Astrocyte (in vitro differentiated cells and primary cell): ENCODE measurements at regions not wholly inside any gene's neighbourhood (a gene's known extent, or its start where the extent isn't known, plus 50 kb on each side); places are given as distances from the start of the nearest gene placed in this dataset.

ENCODE experiments used
- CTCF ChIP-seq: IDR thresholded peaks from 2 replicates; pipeline ENCODE4 v1.5.1; 2011; ENCODE audit warnings: low read depth, mild to moderate bottlenecking, inconsistent platforms, low read length, moderate library complexity; ENCODE audit not compliant: insufficient read depth
- EZH2 ChIP-seq: IDR thresholded peaks from 2 replicates; pipeline ENCODE4 v1.6.1; 2012; ENCODE audit warnings: mild to moderate bottlenecking, low read length, inconsistent platforms; ENCODE audit not compliant: insufficient read depth

GRCh38 chr10:118968060-118968459 is 61.5 kb upstream of the NANOS1 start:
- TF ChIP-seq CTCF (no peak), EZH2 (no peak)
